Activated effector memory CD4-positive, alpha-beta T cell treated with Interleukin-2 at 50 U/mL for 16 hours (primary cell): ENCODE measurements at regions not wholly inside any gene's neighbourhood (a gene's known extent, or its start where the extent isn't known, plus 50 kb on each side); places are given as distances from the start of the nearest gene placed in this dataset.

Experiments
- DNase-seq: peaks from one replicate; pipeline ENCODE4 v3.0.0-alpha.2; 2020

GRCh38 chr10:110376021-110376766, 71.5 kb upstream of the SMNDC1 start:
- no peak for DNase-seq

- DNase-seq: no peak
Measured at GRCh38 chr10:110376767-110377160, 72.0 kb upstream of the SMNDC1 start.

GRCh38 chr10:110378006-110378405, 73.3 kb upstream of the SMNDC1 start:
- DNase-seq: no peak

GRCh38 chr10:110378533-110379108, 73.9 kb upstream of the SMNDC1 start:
- no peak for DNase-seq

GRCh38 chr10:110379831-110380230, 75.1 kb upstream of the SMNDC1 start:
- DNase-seq: no peak

- no peak for DNase-seq
Measured at GRCh38 chr10:110380293-110380692, 75.6 kb upstream of the SMNDC1 start.

- no peak for DNase-seq
Measured at GRCh38 chr10:110382695-110383094, 78.0 kb upstream of the SMNDC1 start.

- no peak for DNase-seq
Measured at GRCh38 chr10:110387617-110387982, 82.9 kb upstream of the SMNDC1 start.

GRCh38 chr10:110387983-110388686, 83.4 kb upstream of the SMNDC1 start:
- no peak for DNase-seq

- no peak for DNase-seq
Measured at GRCh38 chr10:110388687-110389052, 84.0 kb upstream of the SMNDC1 start.

- no peak for DNase-seq
Measured at GRCh38 chr10:110389255-110389654, 84.5 kb upstream of the SMNDC1 start.

- DNase-seq: no peak
Measured at GRCh38 chr10:110391541-110391940, 86.8 kb upstream of the SMNDC1 start.

- DNase-seq: no peak
Measured at GRCh38 chr10:110392121-110392520, 87.4 kb upstream of the SMNDC1 start.

- no peak for DNase-seq
Measured at GRCh38 chr10:110392868-110393740, 88.4 kb upstream of the SMNDC1 start.

GRCh38 chr10:110393866-110394265, 89.1 kb upstream of the SMNDC1 start:
- no peak for DNase-seq

GRCh38 chr10:110394296-110394695, 89.6 kb upstream of the SMNDC1 start:
- no peak for DNase-seq

- DNase-seq: no peak
Measured at GRCh38 chr10:110394898-110395297, 90.2 kb upstream of the SMNDC1 start.

- DNase-seq: no peak
Measured at GRCh38 chr10:110395350-110396283, 90.9 kb upstream of the SMNDC1 start.

GRCh38 chr10:110396284-110396651, 91.5 kb upstream of the SMNDC1 start:
- no peak for DNase-seq

GRCh38 chr10:110397856-110398255, 93.1 kb upstream of the SMNDC1 start:
- DNase-seq: no peak

GRCh38 chr10:110398419-110399105, 93.8 kb upstream of the SMNDC1 start:
- DNase-seq: no peak
